Stimulated activated CD4-positive, alpha-beta T cell treated with anti-CD3 and anti-CD28 coated beads, Interleukin-15, amount 100 ng/mL, for 48 hours (primary cell): ENCODE measurements at regions not wholly inside any gene's neighbourhood (a gene's known extent, or its start where the extent isn't known, plus 50 kb on each side); places are given as distances from the start of the nearest gene placed in this dataset.
A peak's percentile ranks its signal among the peaks of the same experiment; 100 is the strongest.

ENCODE experiments used
- DNase-seq, 2 donors: peaks; one replicate each; pipeline ENCODE4 v3.0.0-alpha.2; 2020; ENCODE audit warnings: low read depth in 2 of 2

- DNase-seq, result peak; percentile 10 to 26
These were observed 68.4 kb downstream of the ANXA1 start for GRCh38 chr9:73219985-73220626.

GRCh38 chr9:73223594-73223993, 71.9 kb downstream of the ANXA1 start:
- no peak for DNase-seq

- no peak for DNase-seq
These were observed 77.9 kb downstream of the ANXA1 start for GRCh38 chr9:73229543-73229942.

GRCh38 chr9:73230251-73230650, 78.6 kb downstream of the ANXA1 start:
- DNase-seq, result no peak

- DNase-seq, result no peak
These were observed 79.5 kb downstream of the ANXA1 start for GRCh38 chr9:73231203-73231602.

- no peak for DNase-seq
These were observed 81.8 kb downstream of the ANXA1 start for GRCh38 chr9:73233359-73234007.

- no peak for DNase-seq
These were observed 82.3 kb downstream of the ANXA1 start for GRCh38 chr9:73234008-73234360.

GRCh38 chr9:73237140-73237539, 85.5 kb downstream of the ANXA1 start:
- no peak for DNase-seq

GRCh38 chr9:73239570-73240265, 88.1 kb downstream of the ANXA1 start:
- DNase-seq, result no peak

GRCh38 chr9:73243078-73243477, 91.4 kb downstream of the ANXA1 start:
- no peak for DNase-seq

GRCh38 chr9:73259086-73259696, 107.5 kb downstream of the ANXA1 start:
- no peak for DNase-seq

GRCh38 chr9:73260506-73260905, 108.8 kb downstream of the ANXA1 start:
- no peak for DNase-seq

- no peak for DNase-seq
These were observed 113.0 kb downstream of the ANXA1 start for GRCh38 chr9:73264631-73265030.

GRCh38 chr9:73265876-73266275, 114.2 kb downstream of the ANXA1 start:
- DNase-seq, result no peak

GRCh38 chr9:73269430-73270101, 117.9 kb downstream of the ANXA1 start:
- DNase-seq, result no peak

- no peak for DNase-seq
These were observed 119.5 kb downstream of the ANXA1 start for GRCh38 chr9:73270967-73271721.

- no peak for DNase-seq
These were observed 128.4 kb downstream of the ANXA1 start for GRCh38 chr9:73280113-73280512.

GRCh38 chr9:73284377-73284776, 132.7 kb downstream of the ANXA1 start:
- no peak for DNase-seq

GRCh38 chr9:73294336-73294735, 142.7 kb downstream of the ANXA1 start:
- no peak for DNase-seq

GRCh38 chr9:73325983-73326382, 174.3 kb downstream of the ANXA1 start:
- DNase-seq, result no peak

- DNase-seq, result no peak
These were observed 175.5 kb downstream of the ANXA1 start for GRCh38 chr9:73327149-73327548.
